Fibroblast of lung (primary cell): ENCODE measurements at regions not wholly inside any gene's neighbourhood (a gene's known extent, or its start where the extent isn't known, plus 50 kb on each side); places are given as distances from the start of the nearest gene placed in this dataset.

Experiments used
- DNase-seq, 2 donors: peaks; one replicate each; pipeline versions ENCODE4 v3.0.0 to v3.0.0-alpha.2; 2010; ENCODE audit warnings: low read depth in 2 of 2
- H2AFZ ChIP-seq: 2 replicates; pipeline ENCODE4 v1.5.1; 2012; ENCODE audit warnings: low read length, control low read depth, inconsistent platforms
- H3K27ac ChIP-seq: 2 replicates; pipeline ENCODE4 v1.5.1; 2011; ENCODE audit warnings: low read length, control low read depth; ENCODE audit not compliant: insufficient read depth
- H3K27me3 ChIP-seq: 2 replicates; pipeline ENCODE4 v1.5.1; 2011; ENCODE audit warnings: mild to moderate bottlenecking, low read length; ENCODE audit not compliant: control insufficient read depth, insufficient read depth
- H3K36me3 ChIP-seq: 2 replicates; pipeline ENCODE4 v1.5.1; 2011; ENCODE audit warnings: low read length; ENCODE audit not compliant: control insufficient read depth, insufficient read depth
- H3K4me1 ChIP-seq: 2 replicates; pipeline ENCODE4 v1.5.1; 2011; ENCODE audit warnings: low read length; ENCODE audit not compliant: control insufficient read depth, insufficient read depth; ENCODE audit errors: extremely low read depth
- H3K4me2 ChIP-seq: 2 replicates; pipeline ENCODE4 v1.5.1; 2011; ENCODE audit warnings: low read length, control low read depth; ENCODE audit not compliant: insufficient read depth; ENCODE audit errors: extremely low read depth
- H3K4me3 ChIP-seq, 4 experiments: fragments of 200-600 bp in 1 of 4; sonication (generic) in 1 of 4; replicated peaks in 1 of 4; 2 replicates each; pipeline ENCODE4 v1.5.1; 2011 to 2016; ENCODE audit warnings: low read length in 4 of 4, low read depth in 3 of 4, mild to moderate bottlenecking in 3 of 4, control low read depth in 2 of 4, inconsistent platforms in 1 of 4, mixed read lengths in 1 of 4; ENCODE audit not compliant: insufficient read depth in 1 of 4; ENCODE audit errors: control extremely low read depth in 1 of 4
- H3K79me2 ChIP-seq: 2 replicates; pipeline ENCODE4 v1.5.1; 2012; ENCODE audit warnings: mild to moderate bottlenecking, low read length, inconsistent platforms; ENCODE audit not compliant: control insufficient read depth, insufficient read depth
- H3K9ac ChIP-seq: 2 replicates; pipeline ENCODE4 v1.5.1; 2011; ENCODE audit warnings: mild to moderate bottlenecking, low read length, control low read depth; ENCODE audit not compliant: insufficient read depth
- H3K9me3 ChIP-seq: 2 replicates; pipeline ENCODE4 v1.5.1; 2012; ENCODE audit warnings: low read depth, low read length; ENCODE audit not compliant: control insufficient read depth, insufficient read depth
- H4K20me1 ChIP-seq: 2 replicates; pipeline ENCODE4 v1.5.1; 2011; ENCODE audit warnings: low read length; ENCODE audit not compliant: control insufficient read depth, insufficient read depth; ENCODE audit errors: extremely low read depth
- EZH2 ChIP-seq: IDR thresholded peaks from 2 replicates; pipeline ENCODE4 v1.5.1; 2012; ENCODE audit warnings: low read length, control low read depth, mild to moderate bottlenecking; ENCODE audit errors: missing control alignments
- TF ChIP-seq, protein P1 (sequence below), 2 donors: IDR thresholded peaks in 1 of 2; conservative IDR thresholded peaks in 1 of 2; 1 replicate in 1 of 2; 2 replicates in 1 of 2; pipeline ENCODE4 v1.5.1; 2011 to 2012; ENCODE audit warnings: low read length in 2 of 2, control low read depth in 1 of 2, inconsistent platforms in 1 of 2, low read depth in 1 of 2, mild to moderate bottlenecking in 1 of 2

DNA sequence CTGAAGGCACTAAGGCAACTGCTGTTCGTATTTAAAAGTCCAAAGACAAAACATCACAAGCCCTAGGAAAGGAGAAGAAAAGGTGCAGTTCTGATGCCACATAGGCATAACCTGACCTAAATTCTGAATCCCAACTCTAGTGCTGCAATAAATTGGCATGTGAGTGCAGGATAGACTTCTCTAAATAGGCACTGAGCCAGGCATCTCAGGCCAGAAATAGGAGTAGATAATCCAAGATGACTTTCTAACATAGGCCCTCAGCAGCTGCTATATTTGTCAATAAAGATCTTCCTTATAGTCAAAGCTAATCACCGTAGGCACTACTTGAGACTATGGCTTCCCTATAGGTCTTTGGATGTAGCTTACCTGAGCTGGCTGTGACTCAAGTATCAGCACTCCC lies 1163.8 kb downstream of the SORCS1 start:
- no peak for DNase-seq
- H3K36me3 ChIP-seq: no peaks in the 10 kb centered on the region

DNA sequence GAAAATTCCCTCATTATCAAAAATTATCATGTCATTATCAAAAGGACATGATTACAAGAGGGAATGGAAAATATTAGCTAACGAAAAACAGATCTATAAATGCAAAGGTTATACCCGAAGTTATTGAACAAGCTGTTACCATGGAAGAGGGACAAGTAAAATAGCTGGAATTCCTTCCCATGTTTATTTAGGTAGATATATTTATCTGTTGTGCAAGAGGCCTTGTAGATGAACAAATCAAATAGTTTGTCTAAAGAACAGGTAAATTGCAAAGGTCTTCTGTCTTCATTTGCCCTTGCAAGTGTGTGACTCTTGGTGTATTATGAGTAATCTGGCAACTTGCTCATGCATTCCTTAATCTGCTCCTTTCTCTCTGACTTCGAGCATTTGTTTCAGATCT lies 1170.9 kb downstream of the SORCS1 start:
- no peak overlapping the region for H3K4me2 ChIP-seq
- H3K4me1 ChIP-seq: no peaks in the 10 kb centered on the region
- no peak overlapping the region for H3K27ac ChIP-seq
- no peak for DNase-seq
- no peaks in the 10 kb centered on the region for H3K79me2 ChIP-seq
- H3K27me3 ChIP-seq: no peaks in the 10 kb centered on the region
- H3K4me3 ChIP-seq: no peak overlapping the region
- H3K9ac ChIP-seq: no peak overlapping the region
- H3K9me3 ChIP-seq: no peaks in the 10 kb centered on the region
- H2AFZ ChIP-seq: no peak overlapping the region
- no peaks in the 10 kb centered on the region for H3K36me3 ChIP-seq
- no peak for TF ChIP-seq EZH2
- TF ChIP-seq, protein P1, sequence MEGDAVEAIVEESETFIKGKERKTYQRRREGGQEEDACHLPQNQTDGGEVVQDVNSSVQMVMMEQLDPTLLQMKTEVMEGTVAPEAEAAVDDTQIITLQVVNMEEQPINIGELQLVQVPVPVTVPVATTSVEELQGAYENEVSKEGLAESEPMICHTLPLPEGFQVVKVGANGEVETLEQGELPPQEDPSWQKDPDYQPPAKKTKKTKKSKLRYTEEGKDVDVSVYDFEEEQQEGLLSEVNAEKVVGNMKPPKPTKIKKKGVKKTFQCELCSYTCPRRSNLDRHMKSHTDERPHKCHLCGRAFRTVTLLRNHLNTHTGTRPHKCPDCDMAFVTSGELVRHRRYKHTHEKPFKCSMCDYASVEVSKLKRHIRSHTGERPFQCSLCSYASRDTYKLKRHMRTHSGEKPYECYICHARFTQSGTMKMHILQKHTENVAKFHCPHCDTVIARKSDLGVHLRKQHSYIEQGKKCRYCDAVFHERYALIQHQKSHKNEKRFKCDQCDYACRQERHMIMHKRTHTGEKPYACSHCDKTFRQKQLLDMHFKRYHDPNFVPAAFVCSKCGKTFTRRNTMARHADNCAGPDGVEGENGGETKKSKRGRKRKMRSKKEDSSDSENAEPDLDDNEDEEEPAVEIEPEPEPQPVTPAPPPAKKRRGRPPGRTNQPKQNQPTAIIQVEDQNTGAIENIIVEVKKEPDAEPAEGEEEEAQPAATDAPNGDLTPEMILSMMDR (conservative IDR thresholded peaks at IDR 0.05 in 1 of 2, IDR thresholded peaks at IDR 0.05 in 1 of 2; ENCODE audit: low read depth in 1 of 2, low read length in 2 of 2): no peak
- H4K20me1 ChIP-seq: no peaks in the 10 kb centered on the region

More for the DNA sequence above, 1163.8 kb downstream of the SORCS1 start:
- Histone ChIP-seq H3K4me2 (no peak overlapping the region), H2AFZ (no peak overlapping the region), H3K79me2 (no peaks in the 10 kb centered on the region), H3K9ac (no peak overlapping the region), H3K9me3 (no peaks in the 10 kb centered on the region), H4K20me1 (no peaks in the 10 kb centered on the region), H3K4me3 (no peak overlapping the region), H3K27ac (no peak overlapping the region), H3K4me1 (no peaks in the 10 kb centered on the region), H3K27me3 (no peaks in the 10 kb centered on the region)
- TF ChIP-seq, protein P1 (conservative IDR thresholded peaks at IDR 0.05 in 1 of 2, IDR thresholded peaks at IDR 0.05 in 1 of 2; ENCODE audit: low read depth in 1 of 2, low read length in 2 of 2): no peak
- TF ChIP-seq EZH2: no peak

DNA sequence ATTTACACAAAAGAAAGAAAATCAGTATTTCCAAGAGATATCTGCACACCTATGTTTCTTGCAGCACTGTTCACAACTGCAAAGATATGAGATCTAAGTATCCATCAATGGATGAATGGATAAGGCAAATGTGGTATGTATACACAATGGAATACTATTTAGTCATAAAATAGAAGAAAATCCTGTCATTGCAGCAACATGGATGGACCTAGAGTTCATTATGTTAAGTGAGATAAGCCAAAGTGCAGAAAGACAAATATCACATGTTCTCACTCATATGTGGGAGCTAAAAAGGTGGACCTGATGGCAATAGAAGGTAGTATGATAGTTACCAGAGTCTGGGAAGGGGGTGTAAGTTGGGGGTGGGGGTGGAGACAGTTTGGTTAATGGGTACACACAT lies 1171.6 kb downstream of the SORCS1 start:
- TF ChIP-seq, protein P1 (conservative IDR thresholded peaks at IDR 0.05 in 1 of 2, IDR thresholded peaks at IDR 0.05 in 1 of 2; ENCODE audit: low read depth in 1 of 2, low read length in 2 of 2): no peak
- TF ChIP-seq EZH2: no peak
- H3K27ac ChIP-seq: no peak overlapping the region
- no peaks in the 10 kb centered on the region for H3K9me3 ChIP-seq
- H3K4me1 ChIP-seq: no peaks in the 10 kb centered on the region
- H3K36me3 ChIP-seq: no peaks in the 10 kb centered on the region
- no peaks in the 10 kb centered on the region for H3K27me3 ChIP-seq
- H3K4me3 ChIP-seq: no peak overlapping the region
- no peaks in the 10 kb centered on the region for H4K20me1 ChIP-seq
- no peak for DNase-seq
- no peak overlapping the region for H3K4me2 ChIP-seq
- no peak overlapping the region for H3K9ac ChIP-seq
- H3K79me2 ChIP-seq: no peaks in the 10 kb centered on the region
- H2AFZ ChIP-seq: no peak overlapping the region
